ENCODE measurements at regions not wholly inside any gene's neighbourhood (a gene's known extent, or its start where the extent isn't known, plus 50 kb on each side); places are given as distances from the start of the nearest gene placed in this dataset.
"Not testable (repeated sequence)": the region's sequence is repeated elsewhere in the genome, so short reads cannot be mapped to it uniquely, and the experiment has no call there.

DNA sequence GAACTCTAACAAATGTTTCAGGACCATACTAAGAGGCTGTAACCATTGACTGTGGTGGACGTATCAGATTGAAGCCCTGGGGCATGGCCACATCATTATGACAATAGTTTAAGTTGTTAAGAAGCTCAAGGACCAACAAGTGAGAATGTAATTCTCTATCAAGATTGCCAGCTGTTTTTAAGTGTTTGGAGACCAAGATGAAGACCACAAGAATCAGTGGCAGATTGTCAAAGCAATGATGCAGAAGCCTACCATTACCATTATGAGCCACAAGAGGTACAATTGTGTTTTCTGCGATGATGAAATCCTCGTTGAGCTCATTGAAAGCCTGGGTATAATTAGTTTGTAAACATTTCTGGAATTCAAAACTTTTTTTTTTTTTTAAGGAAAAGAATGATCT lies 261.1 kb upstream of the ZEB2 start:
- Mint-ChIP-seq H3K4me3 (no peak overlapping the region), H3K27me3 (ENCODE audit: insufficient read depth) (no peaks in the 10 kb centered on the region), H3K36me3 (ENCODE audit: low read depth) (no peaks in the 10 kb centered on the region), H3K27ac (no peak overlapping the region), H3K9me3 (no peaks in the 10 kb centered on the region), H3K4me1 (ENCODE audit: low read depth) (no peaks in the 10 kb centered on the region)
- no peak for DNase-seq (ENCODE audit: low spot score)
- intact Hi-C loops (cut with micrococcal nuclease): no loop called here

DNA sequence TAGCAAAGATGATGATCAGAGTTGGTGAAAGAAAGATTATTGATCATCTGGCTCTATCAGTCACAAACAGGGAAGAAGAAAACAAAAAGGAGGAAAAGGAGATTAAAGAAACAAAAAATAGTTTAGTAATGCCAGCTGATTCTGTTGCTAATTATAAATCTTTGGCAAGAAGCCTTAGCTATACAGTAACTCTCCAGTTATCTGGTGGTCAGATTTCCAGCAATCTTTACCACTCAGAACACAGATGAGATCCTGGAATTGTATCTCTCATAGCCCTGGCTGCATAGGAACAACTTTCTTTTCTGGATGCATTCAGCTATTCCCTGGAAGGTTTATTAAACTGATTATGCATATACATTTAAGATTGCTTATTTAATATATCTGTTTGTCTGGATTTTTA lies 256.8 kb upstream of the ZEB2 start:
- H3K27ac Mint-ChIP-seq: no peak overlapping the region
- intact Hi-C loops (cut with micrococcal nuclease): no loop called here
- no peaks in the 10 kb centered on the region for H3K36me3 Mint-ChIP-seq (ENCODE audit: low read depth)

DNA sequence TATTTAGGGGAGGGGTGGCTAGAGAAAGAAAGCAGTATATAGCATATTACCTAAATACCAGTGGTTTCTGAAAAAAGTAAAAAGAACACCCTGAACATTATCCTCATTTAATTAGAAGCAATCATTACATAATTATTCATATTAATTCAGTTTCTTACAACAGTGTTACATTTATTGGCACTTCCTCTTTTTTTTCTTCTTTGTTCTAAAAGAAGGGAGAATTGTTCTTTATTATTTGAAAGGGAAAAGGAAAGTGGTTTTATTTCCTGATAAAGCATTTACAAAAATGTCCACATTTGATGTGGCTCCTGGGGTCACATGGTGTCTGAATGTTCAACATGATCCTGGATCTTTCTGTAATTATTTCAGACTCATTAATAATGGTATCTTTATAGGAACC lies 254.9 kb upstream of the ZEB2 start:
- H3K4me3 Mint-ChIP-seq: no peak overlapping the region

More for the DNA sequence above, 256.8 kb upstream of the ZEB2 start:
- Mint-ChIP-seq H3K9me3 (no peaks in the 10 kb centered on the region), H3K27me3 (ENCODE audit: insufficient read depth) (no peaks in the 10 kb centered on the region), H3K4me1 (ENCODE audit: low read depth) (no peaks in the 10 kb centered on the region), H3K4me3 (no peak overlapping the region)
- DNase-seq (ENCODE audit: low spot score): no peak

DNA sequence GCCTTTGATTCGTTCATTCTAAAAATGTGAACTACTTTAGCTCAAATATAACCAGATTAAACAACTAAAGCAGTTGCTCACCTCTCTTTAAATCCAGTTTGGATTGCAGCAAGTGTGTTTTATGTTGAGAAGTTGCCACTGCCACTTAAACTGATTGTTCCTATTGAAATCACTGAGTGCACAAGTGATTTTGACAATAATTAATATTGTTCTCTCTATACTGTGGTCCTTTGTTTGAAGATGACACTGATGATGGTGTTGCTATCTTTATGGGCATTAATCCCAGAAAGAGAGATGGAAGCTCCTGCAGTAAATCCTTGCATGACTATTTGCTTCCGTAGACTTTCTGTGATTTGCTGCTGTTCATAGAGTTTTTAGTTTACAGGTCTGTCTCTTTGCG lies 251.4 kb upstream of the ZEB2 start:
- no peaks in the 10 kb centered on the region for H3K9me3 Mint-ChIP-seq
- no peak overlapping the region for H3K27ac Mint-ChIP-seq
- no peaks in the 10 kb centered on the region for H3K36me3 Mint-ChIP-seq (ENCODE audit: low read depth)
- intact Hi-C loops (cut with micrococcal nuclease): no loop called here
- no peaks in the 10 kb centered on the region for H3K4me1 Mint-ChIP-seq (ENCODE audit: low read depth)
- H3K4me3 Mint-ChIP-seq: no peak overlapping the region
- no peak for DNase-seq (ENCODE audit: low spot score)
- no peaks in the 10 kb centered on the region for H3K27me3 Mint-ChIP-seq (ENCODE audit: insufficient read depth)

More for the DNA sequence above, 254.9 kb upstream of the ZEB2 start:
- Mint-ChIP-seq H3K27me3 (ENCODE audit: insufficient read depth) (no peaks in the 10 kb centered on the region), H3K9me3 (no peaks in the 10 kb centered on the region), H3K36me3 (ENCODE audit: low read depth) (no peaks in the 10 kb centered on the region), H3K27ac (no peak overlapping the region), H3K4me1 (ENCODE audit: low read depth) (no peaks in the 10 kb centered on the region)
- DNase-seq (ENCODE audit: low spot score): no peak
- intact Hi-C loops (cut with micrococcal nuclease): no loop called here

DNA sequence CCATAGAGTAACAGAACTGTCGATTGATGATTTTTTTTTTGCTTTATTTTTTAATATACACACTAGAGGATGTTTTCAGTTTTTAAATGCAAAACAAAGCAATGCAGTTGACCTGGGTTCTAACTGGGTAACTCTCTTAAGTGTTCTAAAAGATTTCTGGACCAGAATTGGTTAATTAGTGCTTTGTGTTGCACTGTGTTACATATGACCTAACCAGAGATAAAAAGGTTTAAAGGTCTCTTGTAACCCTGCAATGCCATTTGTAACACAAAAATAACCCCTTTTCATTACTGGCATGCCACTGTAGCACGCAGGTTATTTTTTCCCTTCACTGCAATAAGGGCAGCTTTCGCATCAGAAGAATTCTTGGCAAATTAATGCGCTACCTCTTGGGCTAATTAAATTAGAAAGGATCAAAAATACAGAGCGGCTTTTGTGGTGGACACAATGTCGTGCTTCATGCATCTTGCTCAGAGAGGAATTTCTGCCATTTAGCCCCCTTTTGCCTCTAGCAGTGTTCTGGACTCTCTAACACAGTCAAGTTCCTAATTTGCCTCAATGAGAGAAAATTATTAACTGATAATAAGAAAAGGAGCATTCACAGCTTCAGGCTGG lies 250.8 kb upstream of the ZEB2 start:
- DNase-seq (ENCODE audit: low spot score): no peak
- Mint-ChIP-seq H3K4me1 (ENCODE audit: low read depth) (no peaks in the 10 kb centered on the region), H3K27ac (no peak overlapping the region), H3K9me3 (no peaks in the 10 kb centered on the region), H3K27me3 (ENCODE audit: insufficient read depth) (no peaks in the 10 kb centered on the region), H3K4me3 (no peak overlapping the region), H3K36me3 (ENCODE audit: low read depth) (no peaks in the 10 kb centered on the region)
- intact Hi-C loops (cut with micrococcal nuclease): no loop called here

DNA sequence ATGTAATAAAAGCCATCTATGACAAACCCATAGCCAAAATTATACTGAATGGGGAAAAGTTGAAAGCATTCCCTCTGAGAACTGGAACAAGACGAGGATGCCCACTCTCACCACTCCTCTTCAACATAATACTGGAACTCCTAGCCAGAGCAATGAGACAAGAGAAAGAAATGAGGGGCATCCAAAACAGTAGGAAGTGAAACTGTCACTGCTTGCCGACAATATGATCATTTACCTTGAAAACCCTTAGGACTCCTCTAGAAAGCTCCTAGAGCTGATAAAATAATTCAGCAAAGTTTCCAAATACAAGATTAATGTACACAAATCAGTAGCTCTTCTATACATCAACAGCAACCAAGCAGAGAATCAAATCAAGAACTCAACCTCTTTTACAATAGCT lies 241.0 kb upstream of the ZEB2 start:
- H3K27ac Mint-ChIP-seq; H3K4me3 Mint-ChIP-seq; H3K27me3 Mint-ChIP-seq (ENCODE audit: insufficient read depth); H3K9me3 Mint-ChIP-seq; H3K36me3 Mint-ChIP-seq (ENCODE audit: low read depth); intact Hi-C loops (cut with micrococcal nuclease); H3K4me1 Mint-ChIP-seq (ENCODE audit: low read depth); DNase-seq (ENCODE audit: low spot score): not testable (repeated sequence)

DNA sequence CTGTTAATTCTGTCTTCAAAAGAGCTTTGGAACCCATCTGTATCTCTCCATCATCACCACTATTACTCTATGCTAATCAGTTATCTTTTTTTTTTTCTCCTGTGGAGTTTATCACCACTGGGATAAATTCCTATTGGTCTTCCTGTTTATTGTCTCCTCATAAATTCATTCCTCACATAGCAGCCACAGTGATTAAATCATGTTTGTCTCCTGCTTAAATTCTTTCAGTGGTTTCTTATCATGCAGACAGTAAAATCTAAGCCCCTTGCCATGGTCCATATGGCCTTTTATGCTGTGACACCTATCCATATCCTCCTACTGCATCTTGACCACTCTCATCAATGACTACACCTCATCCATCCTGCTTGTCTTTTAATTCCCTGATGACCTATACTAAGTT lies 239.8 kb upstream of the ZEB2 start:
- no peak overlapping the region for H3K4me3 Mint-ChIP-seq
- no peak for DNase-seq (ENCODE audit: low spot score)
- peaks cover 2% of the 10 kb centered on the region for H3K27me3 Mint-ChIP-seq (ENCODE audit: insufficient read depth)
- intact Hi-C loops (cut with micrococcal nuclease): no loop called here
- H3K27ac Mint-ChIP-seq: no peak overlapping the region
- H3K4me1 Mint-ChIP-seq (ENCODE audit: low read depth): no peaks in the 10 kb centered on the region
- H3K9me3 Mint-ChIP-seq: no peaks in the 10 kb centered on the region
- no peaks in the 10 kb centered on the region for H3K36me3 Mint-ChIP-seq (ENCODE audit: low read depth)

DNA sequence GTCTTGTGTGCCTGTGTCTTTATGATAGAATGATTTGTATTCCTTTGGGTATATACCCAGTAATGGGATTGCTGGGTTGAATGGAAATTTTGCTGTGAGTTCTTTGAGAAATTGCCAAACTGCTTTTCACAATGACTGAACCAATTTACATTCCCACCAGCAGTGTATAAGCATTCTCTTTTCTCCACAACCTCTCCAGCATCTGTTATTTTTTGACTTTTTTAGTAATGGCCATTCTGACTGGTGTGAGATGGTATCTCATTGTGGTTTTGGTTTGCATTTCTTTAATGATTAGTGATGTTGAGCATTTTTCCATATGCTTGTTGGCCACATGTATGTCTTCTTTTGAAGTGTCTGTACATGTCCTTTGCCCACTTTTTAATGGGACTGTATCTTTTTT lies 238.3 kb upstream of the ZEB2 start:
- H3K36me3 Mint-ChIP-seq (ENCODE audit: low read depth); intact Hi-C loops (cut with micrococcal nuclease); H3K9me3 Mint-ChIP-seq; H3K27ac Mint-ChIP-seq; H3K27me3 Mint-ChIP-seq (ENCODE audit: insufficient read depth); H3K4me1 Mint-ChIP-seq (ENCODE audit: low read depth); DNase-seq (ENCODE audit: low spot score); H3K4me3 Mint-ChIP-seq: not testable (repeated sequence)

DNA sequence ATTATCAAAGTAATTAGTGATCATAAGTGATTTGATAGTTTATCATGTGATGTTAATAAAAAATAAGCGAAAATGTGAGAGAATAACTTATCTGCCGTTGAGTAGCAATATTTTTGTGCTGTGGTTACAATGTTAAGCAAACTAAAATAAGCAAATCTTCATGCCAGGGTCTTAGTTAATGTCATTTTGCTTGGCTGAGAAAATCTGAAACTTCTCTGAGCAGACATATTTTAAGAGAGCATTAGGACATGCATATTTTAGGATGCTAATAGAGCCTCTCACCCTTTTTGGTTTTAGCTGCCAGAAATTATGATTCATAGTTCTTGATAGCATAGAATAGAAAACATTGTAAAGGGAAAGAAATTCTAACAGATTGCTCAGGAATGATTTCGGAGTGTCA lies 233.5 kb upstream of the ZEB2 start:
- intact Hi-C loops (cut with micrococcal nuclease): no loop called here
- Mint-ChIP-seq H3K9me3 (peaks cover 2% of the 10 kb centered on the region), H3K4me3 (no peak overlapping the region)

DNA sequence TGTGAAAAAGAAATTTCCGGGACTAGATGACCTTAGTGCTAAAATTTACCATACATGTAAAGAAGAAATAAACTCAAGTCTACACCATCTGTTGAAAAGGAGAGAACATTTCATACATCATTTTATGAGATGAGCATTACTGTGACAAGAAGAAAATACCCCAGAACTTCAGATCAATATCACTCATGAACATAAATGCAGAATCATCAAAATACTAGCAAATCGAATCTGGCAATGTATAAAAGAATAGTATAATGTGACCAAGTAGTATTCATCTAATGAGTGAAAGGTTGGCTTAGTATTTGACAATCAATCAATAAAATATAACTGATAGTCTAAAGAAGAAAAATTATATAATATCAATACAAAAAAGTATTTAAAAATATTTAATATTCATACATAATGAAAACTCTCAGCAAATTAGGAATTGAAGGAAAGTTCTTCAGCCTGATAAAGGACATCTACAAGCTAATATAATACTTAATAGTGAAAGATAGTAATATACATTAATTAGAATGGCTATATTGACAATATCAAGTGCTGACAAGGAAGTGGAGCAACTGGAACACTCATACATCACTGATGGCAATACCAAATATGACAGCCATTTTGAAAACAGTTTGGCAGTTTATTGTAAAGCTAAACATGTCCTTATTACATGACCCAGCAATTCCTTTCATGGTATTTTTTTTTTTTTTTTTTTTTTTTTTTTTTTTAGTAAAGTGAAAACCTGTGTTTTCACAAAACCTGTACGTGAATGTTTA lies 231.4 kb upstream of the ZEB2 start:
- Mint-ChIP-seq H3K27me3 (ENCODE audit: insufficient read depth) (no peaks in the 10 kb centered on the region), H3K9me3 (peaks cover 20% of the 10 kb centered on the region), H3K4me1 (ENCODE audit: low read depth) (no peaks in the 10 kb centered on the region), H3K27ac (no peak overlapping the region), H3K4me3 (no peak overlapping the region), H3K36me3 (ENCODE audit: low read depth) (no peaks in the 10 kb centered on the region)
- intact Hi-C loops (cut with micrococcal nuclease): no loop called here
- no peak for DNase-seq (ENCODE audit: low spot score)

More for the DNA sequence above, 233.5 kb upstream of the ZEB2 start:
- no peaks in the 10 kb centered on the region for H3K4me1 Mint-ChIP-seq (ENCODE audit: low read depth)
- no peak for DNase-seq (ENCODE audit: low spot score)
- H3K27me3 Mint-ChIP-seq (ENCODE audit: insufficient read depth): no peaks in the 10 kb centered on the region
- H3K36me3 Mint-ChIP-seq (ENCODE audit: low read depth): no peaks in the 10 kb centered on the region
- no peak overlapping the region for H3K27ac Mint-ChIP-seq

DNA sequence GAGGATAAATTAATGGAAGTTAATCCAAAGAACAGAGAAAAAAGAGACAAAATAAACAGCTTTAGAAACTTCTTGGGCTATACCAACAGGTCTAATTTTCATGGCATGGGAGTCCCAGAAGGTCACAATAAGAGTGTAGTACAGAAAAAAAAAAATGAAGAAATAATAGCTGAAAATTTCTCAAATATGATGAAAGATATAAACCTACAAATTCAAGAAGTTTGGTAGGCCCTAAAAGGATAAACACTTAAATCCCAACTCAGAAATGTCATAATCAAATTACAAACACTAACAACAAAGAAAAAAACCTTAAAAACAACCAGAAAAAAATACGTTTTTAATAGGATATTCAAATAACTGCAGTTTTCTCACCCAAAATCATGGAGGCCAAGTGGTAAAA lies 229.3 kb upstream of the ZEB2 start:
- intact Hi-C loops (cut with micrococcal nuclease): no loop called here
- H3K9me3 Mint-ChIP-seq: peaks cover 20% of the 10 kb centered on the region
- H3K27me3 Mint-ChIP-seq (ENCODE audit: insufficient read depth): no peaks in the 10 kb centered on the region
- H3K4me1 Mint-ChIP-seq (ENCODE audit: low read depth): no peaks in the 10 kb centered on the region
- H3K4me3 Mint-ChIP-seq: no peak overlapping the region
- H3K36me3 Mint-ChIP-seq (ENCODE audit: low read depth): no peaks in the 10 kb centered on the region
- no peak overlapping the region for H3K27ac Mint-ChIP-seq
- no peak for DNase-seq (ENCODE audit: low spot score)

DNA sequence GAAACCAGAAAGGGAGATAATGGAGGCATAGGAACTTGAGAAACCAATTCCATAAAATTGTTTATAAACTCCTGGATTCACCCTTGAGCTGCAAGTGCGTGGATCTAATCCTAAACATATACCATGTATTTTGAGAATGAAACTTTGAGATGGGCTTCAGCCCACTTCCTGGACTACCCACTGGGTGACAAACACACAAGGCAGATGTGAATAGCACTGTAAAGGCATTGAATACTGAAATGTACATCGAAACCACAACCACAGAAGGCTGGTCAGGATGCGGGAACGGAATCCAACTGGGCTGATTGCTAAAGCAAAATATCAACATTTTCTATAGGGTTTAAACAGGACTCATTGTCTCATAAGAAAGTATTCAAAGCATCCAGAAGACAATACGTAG lies 228.5 kb upstream of the ZEB2 start:
- intact Hi-C loops (cut with micrococcal nuclease): no loop called here
- Mint-ChIP-seq H3K27ac (no peak overlapping the region), H3K9me3 (peaks cover 20% of the 10 kb centered on the region), H3K4me1 (ENCODE audit: low read depth) (no peaks in the 10 kb centered on the region), H3K36me3 (ENCODE audit: low read depth) (no peaks in the 10 kb centered on the region), H3K4me3 (no peak overlapping the region), H3K27me3 (ENCODE audit: insufficient read depth) (no peaks in the 10 kb centered on the region)
- no peak for DNase-seq (ENCODE audit: low spot score)

DNA sequence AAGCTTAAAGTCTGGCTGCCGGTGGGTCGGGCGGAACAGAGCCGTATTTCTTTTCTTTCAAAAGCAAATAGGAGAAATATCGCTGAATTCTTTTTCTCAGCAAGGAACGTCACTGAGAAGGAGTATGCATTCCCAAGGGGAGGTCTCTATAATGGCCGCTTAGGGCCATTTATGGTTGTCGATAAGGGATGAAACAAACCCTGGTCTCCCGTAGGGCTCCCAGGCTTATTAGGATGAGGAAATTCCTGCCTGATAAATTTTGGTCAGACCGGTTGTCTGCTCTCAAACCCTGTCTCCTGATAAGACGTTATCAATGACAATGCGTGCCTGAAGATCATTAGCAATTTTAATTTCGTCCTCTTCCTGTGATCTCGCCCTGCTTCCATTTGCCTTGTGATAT lies 227.7 kb upstream of the ZEB2 start:
- Mint-ChIP-seq H3K27ac (no peak overlapping the region), H3K9me3 (peaks cover 20% of the 10 kb centered on the region), H3K4me3 (no peak overlapping the region), H3K36me3 (ENCODE audit: low read depth) (no peaks in the 10 kb centered on the region), H3K4me1 (ENCODE audit: low read depth) (no peaks in the 10 kb centered on the region), H3K27me3 (ENCODE audit: insufficient read depth) (no peaks in the 10 kb centered on the region)
- no peak for DNase-seq (ENCODE audit: low spot score)
- intact Hi-C loops (cut with micrococcal nuclease): no loop called here

DNA sequence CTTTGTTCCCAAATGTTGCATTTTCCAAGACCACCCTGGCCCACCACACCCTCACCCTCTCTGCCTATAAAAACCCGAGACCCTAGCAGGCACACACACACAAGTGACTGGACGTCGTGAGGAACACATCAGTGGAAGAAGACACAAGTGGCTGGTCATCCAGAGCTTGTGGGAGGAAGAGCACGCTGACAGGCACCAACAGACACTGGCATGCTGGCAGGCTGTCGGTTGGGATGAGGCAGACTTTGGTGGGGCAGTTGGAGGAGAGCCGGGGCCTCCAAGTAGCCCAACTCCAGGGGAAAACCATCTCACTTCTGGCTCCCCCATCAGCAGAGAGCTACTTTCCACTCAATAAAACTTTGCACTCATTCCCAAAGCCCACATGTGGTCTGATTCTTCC lies 225.5 kb upstream of the ZEB2 start:
- Mint-ChIP-seq H3K9me3 (peaks cover 20% of the 10 kb centered on the region), H3K27ac (no peak overlapping the region), H3K4me1 (ENCODE audit: low read depth) (no peaks in the 10 kb centered on the region), H3K27me3 (ENCODE audit: insufficient read depth) (no peaks in the 10 kb centered on the region), H3K4me3 (no peak overlapping the region), H3K36me3 (ENCODE audit: low read depth) (no peaks in the 10 kb centered on the region)
- intact Hi-C loops (cut with micrococcal nuclease): no loop called here
- DNase-seq (ENCODE audit: low spot score): no peak

All from activated T-helper 1 cell treated with anti-CD3 and anti-CD28 coated beads, Interleukin-12 subunit alpha, Interleukin-12 subunit beta, Interleukin-2, Interleukin-4 antibody, amounts not matched to agents 30 ng/mL and 10 ng/mL and 1 ng/mL, durations not matched to agents 14 hours and 24 hours and 36 hours (primary cell).